GM18868 (cell line): ENCODE measurements at regions not wholly inside any gene's neighbourhood (a gene's known extent, or its start where the extent isn't known, plus 50 kb on each side); places are given as distances from the start of the nearest gene placed in this dataset.

Experiments
- ATAC-seq: cut with Tn5 transposase; IDR thresholded peaks from one replicate; pipeline ENCODE4 v1.9.1; 2021; ENCODE audit warnings: mild to moderate bottlenecking, moderate library complexity; ENCODE audit not compliant: unreplicated experiment

GRCh38 chr13:47135800-47136503 is 239.1 kb upstream of the HTR2A start:
- ATAC-seq = no peak

- no peak for ATAC-seq
These were observed 238.2 kb upstream of the HTR2A start for GRCh38 chr13:47134939-47135489.

- no peak for ATAC-seq
These were observed 236.2 kb upstream of the HTR2A start for GRCh38 chr13:47133011-47133445.

- ATAC-seq = no peak
These were observed 232.6 kb upstream of the HTR2A start for GRCh38 chr13:47129461-47129860.

- ATAC-seq = no peak
These were observed 229.6 kb upstream of the HTR2A start for GRCh38 chr13:47126432-47126831.

GRCh38 chr13:47121092-47121763 is 224.4 kb upstream of the HTR2A start:
- no peak for ATAC-seq

GRCh38 chr13:47120282-47120681 is 223.4 kb upstream of the HTR2A start:
- no peak for ATAC-seq

GRCh38 chr13:47119575-47120235 is 222.9 kb upstream of the HTR2A start:
- no peak for ATAC-seq

- ATAC-seq = no peak
These were observed 220.4 kb upstream of the HTR2A start for GRCh38 chr13:47117268-47117667.

GRCh38 chr13:47114030-47114429 is 217.2 kb upstream of the HTR2A start:
- no peak for ATAC-seq

GRCh38 chr13:47112903-47113299 is 216.0 kb upstream of the HTR2A start:
- ATAC-seq = no peak

- ATAC-seq = no peak
These were observed 215.5 kb upstream of the HTR2A start for GRCh38 chr13:47112205-47112902.

GRCh38 chr13:47111499-47111898 is 214.6 kb upstream of the HTR2A start:
- ATAC-seq = no peak

- ATAC-seq = no peak
These were observed 214.0 kb upstream of the HTR2A start for GRCh38 chr13:47110833-47111240.

GRCh38 chr13:47110141-47110540 is 213.3 kb upstream of the HTR2A start:
- ATAC-seq = no peak

GRCh38 chr13:47109028-47109427 is 212.2 kb upstream of the HTR2A start:
- no peak for ATAC-seq

- peak; percentile 84 for ATAC-seq
These were observed 203.5 kb upstream of the HTR2A start for GRCh38 chr13:47100214-47100853.

- peak; percentile 66 for ATAC-seq
These were observed 198.0 kb upstream of the HTR2A start for GRCh38 chr13:47094734-47095434.

- ATAC-seq = no peak
These were observed 195.3 kb upstream of the HTR2A start for GRCh38 chr13:47092202-47092601.

- no peak for ATAC-seq
These were observed 191.0 kb upstream of the HTR2A start for GRCh38 chr13:47087841-47088240.
